Calu3 (cell line): ENCODE measurements at regions not wholly inside any gene's neighbourhood (a gene's known extent, or its start where the extent isn't known, plus 50 kb on each side); places are given as distances from the start of the nearest gene placed in this dataset.

ENCODE experiments used
- BruUV-seq: library from RNA; stranded (reverse); fragments of 400-500 nt; replicated peaks from 2 replicates; lab custom pipeline; 2021; lab: Mats Ljungman, UMichigan
- CTCF ChIA-PET: fragments of 300-600 bp; sonication (Branson Sonifier 250); formaldehyde crosslinking; loops from one replicate; lab custom pipeline; 2022; ENCODE audit warnings: antibody characterized with exemption; lab: Charles Lee
- DNase-seq: peaks from one replicate; pipeline ENCODE4 v3.0.0; 2022
- H3K27ac Mint-ChIP-seq: one replicate; pipeline ENCODE4 v1.8.0; 2022; ENCODE audit warnings: mixed read lengths; ENCODE audit not compliant: unreplicated experiment
- H3K27me3 Mint-ChIP-seq: one replicate; pipeline ENCODE4 v1.8.0; 2022; ENCODE audit warnings: mixed read lengths; ENCODE audit not compliant: unreplicated experiment
- H3K36me3 Mint-ChIP-seq: one replicate; pipeline ENCODE4 v1.8.0; 2022; ENCODE audit warnings: mild to moderate bottlenecking, moderate library complexity, mixed read lengths; ENCODE audit not compliant: insufficient read depth, unreplicated experiment
- H3K4me1 Mint-ChIP-seq: one replicate; pipeline ENCODE4 v1.8.0; 2022; ENCODE audit warnings: mild to moderate bottlenecking, low read depth, mixed read lengths; ENCODE audit not compliant: unreplicated experiment
- H3K4me3 Mint-ChIP-seq: one replicate; pipeline ENCODE4 v1.8.0; 2022; ENCODE audit warnings: mild to moderate bottlenecking, low read depth, moderate library complexity, mixed read lengths; ENCODE audit not compliant: unreplicated experiment
- H3K9me3 Mint-ChIP-seq: one replicate; pipeline ENCODE4 v1.8.0; 2022; ENCODE audit warnings: low read depth, mixed read lengths; ENCODE audit not compliant: unreplicated experiment
- intact Hi-C: fragments of 100-400 bp; cut with micrococcal nuclease; formaldehyde crosslinking; loops from one replicate; pipeline ENCODE4 v1.10.0; 2022; ENCODE audit not compliant: unreplicated experiment
- TF ChIP-seq, protein P1 (sequence below): fragments of 200-600 bp; IDR thresholded peaks from one replicate; pipeline ENCODE4 v1.8.0; 2022; ENCODE audit warnings: antibody characterized with exemption; ENCODE audit not compliant: unreplicated experiment

DNA sequence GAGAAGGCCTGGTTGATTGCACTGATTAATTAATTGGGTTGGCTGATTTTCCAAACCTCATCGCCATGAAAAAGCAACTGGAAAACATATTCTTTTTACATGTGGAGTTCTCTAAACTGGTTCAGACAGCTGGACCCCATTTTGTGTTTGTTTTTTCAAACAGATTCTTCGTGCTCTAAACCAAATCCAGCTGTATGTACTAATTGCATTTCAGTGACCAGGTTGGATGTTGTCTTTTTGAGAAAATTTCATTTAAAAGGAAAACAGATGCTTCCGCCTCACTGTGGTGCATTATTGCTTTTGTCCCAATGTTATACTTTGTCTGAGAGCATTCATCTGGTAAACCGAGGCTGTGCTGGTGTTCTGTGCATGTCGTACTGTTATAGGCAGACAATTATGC, 67.8 kb upstream of the LNX1 start:
- no peaks in the 10 kb centered on the region for H3K4me1 Mint-ChIP-seq
- no peaks in the 10 kb centered on the region for H3K36me3 Mint-ChIP-seq
- no peak overlapping the region for H3K27ac Mint-ChIP-seq
- H3K9me3 Mint-ChIP-seq: no peaks in the 10 kb centered on the region
- DNase-seq: no peak
- BruUV-seq: no TSS peak
- H3K4me3 Mint-ChIP-seq: no peak overlapping the region
- CTCF ChIA-PET: no interaction called here
- TF ChIP-seq, protein P1, sequence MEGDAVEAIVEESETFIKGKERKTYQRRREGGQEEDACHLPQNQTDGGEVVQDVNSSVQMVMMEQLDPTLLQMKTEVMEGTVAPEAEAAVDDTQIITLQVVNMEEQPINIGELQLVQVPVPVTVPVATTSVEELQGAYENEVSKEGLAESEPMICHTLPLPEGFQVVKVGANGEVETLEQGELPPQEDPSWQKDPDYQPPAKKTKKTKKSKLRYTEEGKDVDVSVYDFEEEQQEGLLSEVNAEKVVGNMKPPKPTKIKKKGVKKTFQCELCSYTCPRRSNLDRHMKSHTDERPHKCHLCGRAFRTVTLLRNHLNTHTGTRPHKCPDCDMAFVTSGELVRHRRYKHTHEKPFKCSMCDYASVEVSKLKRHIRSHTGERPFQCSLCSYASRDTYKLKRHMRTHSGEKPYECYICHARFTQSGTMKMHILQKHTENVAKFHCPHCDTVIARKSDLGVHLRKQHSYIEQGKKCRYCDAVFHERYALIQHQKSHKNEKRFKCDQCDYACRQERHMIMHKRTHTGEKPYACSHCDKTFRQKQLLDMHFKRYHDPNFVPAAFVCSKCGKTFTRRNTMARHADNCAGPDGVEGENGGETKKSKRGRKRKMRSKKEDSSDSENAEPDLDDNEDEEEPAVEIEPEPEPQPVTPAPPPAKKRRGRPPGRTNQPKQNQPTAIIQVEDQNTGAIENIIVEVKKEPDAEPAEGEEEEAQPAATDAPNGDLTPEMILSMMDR: no peak
- intact Hi-C loops: no loop called here
- no peaks in the 10 kb centered on the region for H3K27me3 Mint-ChIP-seq

DNA sequence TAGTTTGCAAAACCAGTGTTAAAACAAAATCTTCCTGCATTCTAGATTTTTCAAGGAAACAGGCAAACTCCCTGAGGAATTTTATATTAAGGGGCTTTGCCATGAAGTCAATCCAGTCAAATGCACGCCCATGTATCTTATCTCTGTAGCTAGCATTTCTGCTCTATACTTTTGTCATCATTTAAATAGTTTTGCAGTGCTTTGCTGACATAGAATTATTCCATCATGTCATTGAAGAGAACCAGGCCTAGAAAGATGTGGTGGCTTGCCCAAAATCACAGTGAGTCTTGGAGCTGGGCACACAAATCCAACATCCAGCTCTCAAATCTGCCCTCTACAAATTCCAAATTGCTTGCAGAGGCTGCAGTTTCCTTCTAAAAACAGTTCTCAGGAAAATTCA, 66.7 kb upstream of the LNX1 start:
- Mint-ChIP-seq H3K27ac (no peak overlapping the region), H3K4me3 (no peak overlapping the region), H3K27me3 (no peaks in the 10 kb centered on the region), H3K4me1 (no peaks in the 10 kb centered on the region), H3K36me3 (no peaks in the 10 kb centered on the region), H3K9me3 (no peaks in the 10 kb centered on the region)
- TF ChIP-seq, protein P1: no peak
- CTCF ChIA-PET: no interaction called here
- DNase-seq: no peak
- no TSS peak for BruUV-seq
- intact Hi-C loops: no loop called here

DNA sequence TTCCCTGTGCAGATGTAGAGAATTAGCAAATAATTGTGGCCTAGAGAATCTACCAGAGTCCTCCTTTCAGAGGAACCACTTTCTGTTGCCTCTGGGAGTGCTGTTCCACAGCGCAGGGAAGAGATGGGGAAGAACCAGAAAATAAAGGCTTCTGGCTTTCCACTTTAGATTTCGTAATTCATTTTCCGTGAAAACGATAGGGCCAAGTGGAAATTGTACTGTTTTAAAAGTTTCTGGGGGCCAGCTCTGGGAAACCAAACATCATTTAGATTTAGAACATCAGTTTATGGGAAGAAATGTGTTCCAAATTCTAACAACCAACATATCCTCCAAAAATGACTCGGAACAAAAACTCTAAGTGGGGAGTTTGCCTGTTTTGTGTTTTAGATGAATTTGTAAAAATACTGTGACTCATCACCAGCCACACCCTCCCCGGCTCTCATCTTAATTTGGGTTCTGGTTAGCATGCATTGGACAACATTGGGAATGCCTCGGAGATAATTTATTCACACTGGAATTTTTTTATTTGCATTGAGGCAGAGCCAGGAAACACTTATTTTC, 65.2 kb upstream of the LNX1 start:
- TF ChIP-seq, protein P1: no peak
- H3K27me3 Mint-ChIP-seq: no peaks in the 10 kb centered on the region
- no TSS peak for BruUV-seq
- intact Hi-C loops: no loop called here
- no peaks in the 10 kb centered on the region for H3K36me3 Mint-ChIP-seq
- peaks cover 7% of the 10 kb centered on the region for H3K4me1 Mint-ChIP-seq
- H3K27ac Mint-ChIP-seq: no peak overlapping the region
- H3K9me3 Mint-ChIP-seq: no peaks in the 10 kb centered on the region
- no peak for DNase-seq
- CTCF ChIA-PET: no interaction called here
- no peak overlapping the region for H3K4me3 Mint-ChIP-seq

DNA sequence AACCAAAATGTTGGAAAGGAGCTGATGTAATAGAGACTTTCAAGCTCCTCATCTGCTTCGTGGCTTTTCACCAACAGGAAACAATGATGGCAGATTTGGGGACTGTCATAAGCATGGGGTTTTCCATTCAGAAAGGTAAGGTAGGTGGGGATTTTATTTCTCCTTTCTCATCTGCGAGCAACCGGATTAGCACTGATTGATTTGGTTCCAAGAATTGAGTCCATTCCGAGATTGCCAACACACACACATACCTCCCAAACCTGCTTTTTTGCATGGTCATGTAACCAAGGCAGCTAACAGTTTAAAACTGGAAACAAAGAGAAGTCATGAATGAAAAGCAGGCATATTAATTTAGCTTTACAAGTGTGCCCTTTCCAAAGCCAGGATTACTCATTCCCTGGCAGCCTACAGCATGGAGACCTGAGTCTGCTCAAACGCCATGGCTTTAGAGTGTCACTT, 63.0 kb upstream of the LNX1 start:
- intact Hi-C loops: loop anchor here (5.0 kb wide), 1 partner anchor 62 kb away; the partner anchor contains the start of gene LNX1
- H3K4me1 Mint-ChIP-seq: peaks cover 25% of the 10 kb centered on the region
- TF ChIP-seq, protein P1: no peak
- no TSS peak for BruUV-seq
- H3K9me3 Mint-ChIP-seq: no peaks in the 10 kb centered on the region
- no peak overlapping the region for H3K4me3 Mint-ChIP-seq
- no peaks in the 10 kb centered on the region for H3K27me3 Mint-ChIP-seq
- DNase-seq: no peak
- H3K36me3 Mint-ChIP-seq: no peaks in the 10 kb centered on the region
- CTCF ChIA-PET: interaction anchor here (1.2 kb wide), 1 partner anchor 11 kb away, joined by 3 read pairs; no protein-coding TSS in a partner anchor
- no peak overlapping the region for H3K27ac Mint-ChIP-seq
